ENCODE measurements at regions not wholly inside any gene's neighbourhood (a gene's known extent, or its start where the extent isn't known, plus 50 kb on each side); places are given as distances from the start of the nearest gene placed in this dataset.

DNA sequence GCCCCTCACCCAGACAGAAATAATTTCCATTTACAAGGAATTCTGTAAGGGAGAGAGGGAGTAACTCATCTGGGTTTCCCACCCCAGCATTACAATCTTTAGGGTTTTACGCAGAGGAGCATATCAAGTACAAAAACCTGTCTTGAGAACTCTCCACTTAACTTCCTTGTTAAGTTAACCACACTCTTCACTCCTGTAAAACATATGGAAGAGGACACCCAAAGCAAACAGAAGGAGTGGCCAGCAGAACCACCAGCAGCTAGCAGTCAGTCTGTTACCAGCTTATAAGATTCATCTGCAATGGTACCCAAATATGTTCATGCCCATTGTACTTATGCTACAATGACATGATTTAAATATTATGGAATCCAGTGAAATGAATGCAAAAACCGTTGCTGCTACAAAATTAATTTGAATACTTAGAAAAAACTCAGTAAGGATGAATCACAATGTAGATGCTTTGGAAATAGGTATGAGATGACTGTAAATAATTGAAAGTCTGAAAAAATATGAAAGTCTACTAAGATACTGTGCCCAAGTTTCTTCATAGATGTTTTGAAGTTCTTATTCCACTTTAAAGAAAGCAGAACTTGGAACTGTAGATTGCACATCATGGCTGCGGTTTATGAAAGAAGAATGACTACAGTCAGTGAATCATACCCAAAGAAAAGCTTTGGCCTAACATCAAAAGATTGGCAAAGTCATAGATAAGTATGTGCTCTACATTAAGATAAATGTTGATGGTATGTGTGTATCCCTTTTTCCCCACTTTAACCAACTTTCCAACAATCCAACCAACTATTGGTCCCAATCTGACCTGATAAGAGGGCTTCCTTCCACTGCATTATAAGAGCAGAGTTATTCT, 233.6 kb downstream of the ACTL7B start:
- ChIA-PET POLR2A (interaction anchor here (0.7 kb wide), 1 partner anchor 584 kb away, joined by 3 read pairs; no protein-coding TSS in a partner anchor), CTCF (no interaction called here)
- no peak for DNase-seq
- intact Hi-C loops (cut with micrococcal nuclease) = no loop called here
- Mint-ChIP-seq H3K36me3 (no peaks in the 10 kb centered on the region), H3K27ac (no peak overlapping the region), H3K4me3 (no peak overlapping the region), H3K9me3 (peaks cover 2% of the 10 kb centered on the region), H3K4me1 (ENCODE audit: low read depth) (no peaks in the 10 kb centered on the region), H3K27me3 (no peaks in the 10 kb centered on the region)

DNA sequence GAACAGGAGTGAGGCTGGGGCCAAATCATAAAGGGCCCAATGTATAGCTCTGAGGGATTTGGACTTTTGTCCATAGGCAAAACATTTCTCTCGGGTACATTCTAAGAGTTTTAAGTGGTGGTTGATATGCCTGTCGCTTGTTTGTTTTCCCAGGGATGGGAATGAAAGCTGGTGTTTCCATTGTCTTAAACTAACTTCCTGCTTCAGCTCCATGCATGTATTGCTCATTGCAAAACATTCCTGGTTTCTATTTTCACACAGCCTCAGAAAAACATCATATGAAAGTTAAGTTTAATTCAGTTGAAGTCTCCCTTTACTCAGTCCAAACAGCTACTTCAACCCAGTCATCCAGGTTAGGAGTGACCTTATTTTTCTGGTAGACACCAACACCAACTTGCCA, 235.0 kb downstream of the ACTL7B start:
- POLR2A ChIA-PET = no interaction called here
- no peaks in the 10 kb centered on the region for H3K4me1 Mint-ChIP-seq (ENCODE audit: low read depth)

GRCh38 chr9:108618906-108619550, 236.8 kb downstream of the ACTL7B start:
- Mint-ChIP-seq H3K4me1 (ENCODE audit: low read depth) (no peaks in the 10 kb centered on the region), H3K4me3 (no peak overlapping the region), H3K36me3 (no peaks in the 10 kb centered on the region), H3K27me3 (no peaks in the 10 kb centered on the region), H3K9me3 (no peaks in the 10 kb centered on the region), H3K27ac (no peak overlapping the region)
- intact Hi-C loops (cut with micrococcal nuclease) = no loop called here
- ChIA-PET CTCF (no interaction called here), POLR2A (no interaction called here)
- no peak for DNase-seq

More for the DNA sequence above, 235.0 kb downstream of the ACTL7B start:
- no peak overlapping the region for H3K27ac Mint-ChIP-seq
- H3K9me3 Mint-ChIP-seq = peaks cover 2% of the 10 kb centered on the region
- H3K4me3 Mint-ChIP-seq = no peak overlapping the region
- H3K36me3 Mint-ChIP-seq = no peaks in the 10 kb centered on the region
- DNase-seq = no peak
- no peaks in the 10 kb centered on the region for H3K27me3 Mint-ChIP-seq
- CTCF ChIA-PET = interaction anchor here (0.5 kb wide), 1 partner anchor 502 kb away, joined by 4 read pairs; no protein-coding TSS in a partner anchor
- intact Hi-C loops (cut with micrococcal nuclease) = no loop called here

- no peak for DNase-seq
- no peaks in the 10 kb centered on the region for H3K9me3 Mint-ChIP-seq
- no peaks in the 10 kb centered on the region for H3K4me1 Mint-ChIP-seq (ENCODE audit: low read depth)
- H3K27me3 Mint-ChIP-seq = no peaks in the 10 kb centered on the region
- no peaks in the 10 kb centered on the region for H3K36me3 Mint-ChIP-seq
- no peak overlapping the region for H3K27ac Mint-ChIP-seq
- H3K4me3 Mint-ChIP-seq = no peak overlapping the region
- POLR2A ChIA-PET = no interaction called here
- CTCF ChIA-PET = no interaction called here
- intact Hi-C loops (cut with micrococcal nuclease) = no loop called here
Measured at GRCh38 chr9:108617676-108618075, 238.1 kb downstream of the ACTL7B start.

DNA sequence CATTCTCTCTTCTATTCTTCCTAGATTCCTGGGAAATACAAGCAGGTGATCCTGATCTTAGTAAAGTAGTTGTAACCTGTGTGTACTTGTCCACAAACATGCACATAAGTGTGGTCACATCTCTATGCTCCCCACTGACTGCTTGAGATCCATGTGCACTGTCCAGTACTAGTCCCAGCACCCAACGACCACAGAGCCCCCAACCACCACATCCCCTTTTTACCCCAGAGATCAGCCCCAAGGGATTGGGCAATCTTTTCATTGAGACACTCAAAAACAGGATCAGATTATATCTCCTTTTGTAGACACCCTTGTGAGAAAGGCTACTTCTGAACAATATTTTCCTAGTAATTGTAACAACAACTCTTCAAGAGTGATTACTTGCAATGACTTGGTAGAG, 240.6 kb downstream of the ACTL7B start:
- Mint-ChIP-seq H3K27ac (no peak overlapping the region), H3K4me1 (ENCODE audit: low read depth) (no peaks in the 10 kb centered on the region), H3K9me3 (no peaks in the 10 kb centered on the region), H3K36me3 (no peaks in the 10 kb centered on the region), H3K27me3 (no peaks in the 10 kb centered on the region), H3K4me3 (no peak overlapping the region)
- POLR2A ChIA-PET = no interaction called here
- intact Hi-C loops (cut with micrococcal nuclease) = no loop called here
- CTCF ChIA-PET = no interaction called here
- no peak for DNase-seq

DNA sequence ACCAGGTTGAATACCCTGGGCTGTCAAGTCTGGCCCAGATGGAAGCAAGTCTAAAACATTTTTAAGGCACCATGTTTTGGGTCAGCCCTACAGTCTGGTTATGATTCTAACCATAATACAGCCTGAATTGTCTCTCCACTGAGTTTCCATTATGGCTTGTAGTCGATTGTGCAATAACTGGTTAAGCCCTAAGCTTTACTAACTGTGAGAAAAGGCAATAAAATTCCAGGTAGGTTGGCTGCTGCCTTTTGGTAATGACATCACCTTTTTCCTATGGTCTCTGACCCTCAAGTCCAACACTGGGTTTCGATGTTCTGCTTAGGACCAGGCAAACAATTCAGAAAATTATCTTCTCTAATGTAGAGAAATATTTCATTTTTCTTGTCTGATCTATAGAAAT, 243.3 kb downstream of the ACTL7B start:
- intact Hi-C loops (cut with micrococcal nuclease) = no loop called here
- Mint-ChIP-seq H3K9me3 (no peaks in the 10 kb centered on the region), H3K27ac (no peak overlapping the region), H3K27me3 (no peaks in the 10 kb centered on the region), H3K4me3 (no peak overlapping the region), H3K36me3 (no peaks in the 10 kb centered on the region), H3K4me1 (ENCODE audit: low read depth) (no peaks in the 10 kb centered on the region)
- CTCF ChIA-PET = no interaction called here
- POLR2A ChIA-PET = no interaction called here
- no peak for DNase-seq

GRCh38 chr9:108609897-108610253, 245.9 kb downstream of the ACTL7B start:
- Mint-ChIP-seq H3K27ac (no peak overlapping the region), H3K4me3 (no peak overlapping the region), H3K9me3 (no peaks in the 10 kb centered on the region), H3K4me1 (ENCODE audit: low read depth) (no peaks in the 10 kb centered on the region), H3K27me3 (no peaks in the 10 kb centered on the region), H3K36me3 (no peaks in the 10 kb centered on the region)
- no peak for DNase-seq
- POLR2A ChIA-PET = no interaction called here
- intact Hi-C loops (cut with micrococcal nuclease) = no loop called here
- CTCF ChIA-PET = no interaction called here

DNA sequence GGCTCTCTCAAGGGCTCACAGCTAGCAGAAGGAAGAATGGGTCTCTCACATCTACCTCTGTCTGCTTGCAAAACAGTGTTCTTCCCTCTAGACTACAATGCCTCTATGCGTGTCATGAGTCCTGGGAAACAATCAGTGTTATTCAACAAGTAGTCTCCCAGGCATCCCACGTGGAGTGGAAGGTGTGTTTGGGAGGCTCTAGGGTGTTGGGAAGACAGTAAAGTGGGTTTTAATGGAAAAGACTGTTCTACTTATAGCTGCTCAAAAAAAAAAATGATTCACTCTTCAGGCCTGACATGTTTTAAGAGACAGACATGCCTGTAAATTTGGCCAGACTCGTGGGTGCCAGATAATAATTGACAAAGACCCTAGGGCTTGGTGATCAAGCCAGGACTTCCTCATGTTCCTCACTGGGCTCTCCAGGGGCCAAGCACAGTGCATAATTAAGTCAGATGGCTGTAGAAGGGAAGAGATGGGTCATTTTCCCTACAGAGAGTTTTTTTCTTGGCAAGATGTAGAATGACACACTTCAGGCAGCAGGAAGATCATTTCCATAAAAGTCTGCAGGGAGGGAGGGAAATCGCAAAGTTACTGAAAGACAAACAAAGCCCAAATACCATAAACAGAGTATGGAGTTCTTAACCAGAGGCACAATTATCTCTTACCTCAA, 246.4 kb downstream of the ACTL7B start:
- no peak for DNase-seq
- Mint-ChIP-seq H3K4me3 (no peak overlapping the region), H3K36me3 (no peaks in the 10 kb centered on the region), H3K27ac (no peak overlapping the region), H3K4me1 (ENCODE audit: low read depth) (no peaks in the 10 kb centered on the region), H3K27me3 (no peaks in the 10 kb centered on the region), H3K9me3 (no peaks in the 10 kb centered on the region)
- CTCF ChIA-PET = no interaction called here
- intact Hi-C loops (cut with micrococcal nuclease) = no loop called here
- POLR2A ChIA-PET = no interaction called here

DNA sequence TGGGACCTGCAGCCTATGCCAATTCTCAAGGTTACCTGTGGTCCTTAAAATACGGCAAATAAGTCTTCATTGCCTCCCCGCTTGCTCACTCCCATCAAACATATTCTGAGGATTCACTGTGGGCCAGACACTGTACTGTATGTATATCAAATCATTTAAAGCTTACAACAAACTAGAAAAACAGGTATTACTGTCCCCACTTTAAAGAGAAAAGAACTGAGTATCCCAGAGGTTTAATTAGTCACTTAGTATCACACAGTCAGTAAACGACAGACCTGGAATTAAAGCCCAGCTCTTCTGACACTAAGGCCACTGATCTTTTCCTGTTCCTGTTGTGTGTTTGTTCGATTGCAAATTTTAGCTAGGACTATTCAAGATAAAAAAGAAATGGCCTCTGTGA, 248.2 kb downstream of the ACTL7B start:
- Mint-ChIP-seq H3K4me1 (ENCODE audit: low read depth) (no peaks in the 10 kb centered on the region), H3K27me3 (no peaks in the 10 kb centered on the region), H3K36me3 (no peaks in the 10 kb centered on the region), H3K27ac (no peak overlapping the region), H3K9me3 (no peaks in the 10 kb centered on the region), H3K4me3 (no peak overlapping the region)
- no peak for DNase-seq
- intact Hi-C loops (cut with micrococcal nuclease) = no loop called here
- POLR2A ChIA-PET = no interaction called here
- CTCF ChIA-PET = no interaction called here

- DNase-seq = no peak
- ChIA-PET CTCF (no interaction called here), POLR2A (no interaction called here)
- no peaks in the 10 kb centered on the region for H3K36me3 Mint-ChIP-seq
- intact Hi-C loops (cut with micrococcal nuclease) = no loop called here
- no peaks in the 10 kb centered on the region for H3K9me3 Mint-ChIP-seq
- no peak overlapping the region for H3K4me3 Mint-ChIP-seq
- H3K27ac Mint-ChIP-seq = no peak overlapping the region
- H3K27me3 Mint-ChIP-seq = no peaks in the 10 kb centered on the region
- no peaks in the 10 kb centered on the region for H3K4me1 Mint-ChIP-seq (ENCODE audit: low read depth)
Measured at GRCh38 chr9:108606401-108606800, 249.4 kb downstream of the ACTL7B start.

DNA sequence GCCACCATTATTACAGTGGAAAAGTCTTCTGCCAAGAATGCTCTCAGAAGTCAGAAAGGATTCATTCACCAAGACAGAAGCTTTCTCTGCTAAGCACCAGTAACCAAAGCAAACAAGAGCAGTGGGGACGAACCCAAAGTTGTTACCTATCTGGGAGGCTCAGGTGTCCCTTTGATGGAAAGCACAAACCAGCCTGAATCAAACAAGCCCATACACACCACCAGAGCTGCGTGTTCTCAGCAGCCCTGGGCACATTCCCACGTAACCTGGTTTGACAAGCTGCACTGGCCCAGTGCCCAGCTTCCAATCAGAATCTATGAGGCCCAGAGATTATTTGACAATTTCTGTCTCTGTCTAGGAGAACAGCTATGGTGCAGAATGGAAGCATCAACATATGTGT, 252.6 kb downstream of the ACTL7B start:
- no peak for DNase-seq
- Mint-ChIP-seq H3K4me1 (ENCODE audit: low read depth) (no peaks in the 10 kb centered on the region), H3K36me3 (no peaks in the 10 kb centered on the region), H3K4me3 (no peak overlapping the region), H3K27me3 (no peaks in the 10 kb centered on the region), H3K9me3 (no peaks in the 10 kb centered on the region), H3K27ac (no peak overlapping the region)
- ChIA-PET POLR2A (no interaction called here), CTCF (no interaction called here)
- intact Hi-C loops (cut with micrococcal nuclease) = no loop called here

- H3K27me3 Mint-ChIP-seq = no peaks in the 10 kb centered on the region
- H3K27ac Mint-ChIP-seq = no peak overlapping the region
- intact Hi-C loops (cut with micrococcal nuclease) = no loop called here
- H3K4me3 Mint-ChIP-seq = no peak overlapping the region
- ChIA-PET CTCF (no interaction called here), POLR2A (no interaction called here)
- no peak for DNase-seq
- H3K36me3 Mint-ChIP-seq = no peaks in the 10 kb centered on the region
- H3K9me3 Mint-ChIP-seq = no peaks in the 10 kb centered on the region
- H3K4me1 Mint-ChIP-seq (ENCODE audit: low read depth) = no peaks in the 10 kb centered on the region
Measured at GRCh38 chr9:108600896-108601295, 254.9 kb downstream of the ACTL7B start.

DNA sequence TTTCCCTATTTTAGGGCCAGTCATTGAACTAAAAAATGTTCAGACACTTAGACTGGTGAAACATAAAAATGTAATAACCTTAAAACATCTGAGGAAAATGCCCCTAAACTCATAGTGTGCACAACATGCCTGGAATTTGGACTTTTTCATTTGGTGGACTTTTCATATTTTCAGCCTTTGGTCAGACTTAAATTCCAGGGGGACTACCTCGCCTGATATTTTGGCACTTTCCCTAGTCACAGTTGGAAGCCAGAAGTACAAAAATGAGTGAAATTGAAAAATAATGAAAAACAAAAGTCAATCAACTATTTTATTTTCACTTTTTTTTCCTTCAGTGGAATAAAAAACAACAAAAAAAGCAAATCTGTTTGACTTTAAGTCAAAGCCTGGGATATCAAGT, 256.2 kb downstream of the ACTL7B start:
- ChIA-PET POLR2A (no interaction called here), CTCF (no interaction called here)
- H3K4me1 Mint-ChIP-seq (ENCODE audit: low read depth) = no peaks in the 10 kb centered on the region
- H3K27me3 Mint-ChIP-seq = no peaks in the 10 kb centered on the region
- H3K27ac Mint-ChIP-seq = no peak overlapping the region
- DNase-seq = no peak
- intact Hi-C loops (cut with micrococcal nuclease) = no loop called here
- H3K9me3 Mint-ChIP-seq = no peaks in the 10 kb centered on the region
- no peak overlapping the region for H3K4me3 Mint-ChIP-seq
- no peaks in the 10 kb centered on the region for H3K36me3 Mint-ChIP-seq
